ENCODE measurements at regions not wholly inside any gene's neighbourhood (a gene's known extent, or its start where the extent isn't known, plus 50 kb on each side); places are given as distances from the start of the nearest gene placed in this dataset.

- no peaks in the 10 kb centered on the region for H3K9me3 ChIP-seq
- no peak for TF ChIP-seq CTCF (IDR thresholded peaks at IDR 0.05)
- H3K27ac ChIP-seq = no peak overlapping the region
- no peaks in the 10 kb centered on the region for H3K27me3 ChIP-seq
- no peak overlapping the region for H3K4me3 ChIP-seq
- no peak for DNase-seq (ENCODE audit: low spot score)
- H3K36me3 ChIP-seq = no peaks in the 10 kb centered on the region
- H3K4me1 ChIP-seq = no peaks in the 10 kb centered on the region
Observed at GRCh38 chr12:19904819-19905218, 463.5 kb upstream of the PDE3A start.

GRCh38 chr12:19908830-19909229, 459.5 kb upstream of the PDE3A start:
- no peak for TF ChIP-seq CTCF (IDR thresholded peaks at IDR 0.05)
- no peak overlapping the region for H3K27ac ChIP-seq
- no peak overlapping the region for H3K4me3 ChIP-seq

GRCh38 chr12:19909418-19909817, 458.9 kb upstream of the PDE3A start:
- no peak for DNase-seq (ENCODE audit: low spot score)
- TF ChIP-seq CTCF (IDR thresholded peaks at IDR 0.05) = no peak
- Histone ChIP-seq H3K36me3 (no peaks in the 10 kb centered on the region), H3K4me1 (no peaks in the 10 kb centered on the region), H3K27ac (no peak overlapping the region), H3K4me3 (no peak overlapping the region), H3K9me3 (no peaks in the 10 kb centered on the region), H3K27me3 (no peaks in the 10 kb centered on the region)

More at GRCh38 chr12:19908830-19909229, 459.5 kb upstream of the PDE3A start:
- H3K27me3 ChIP-seq = no peaks in the 10 kb centered on the region
- no peaks in the 10 kb centered on the region for H3K9me3 ChIP-seq
- DNase-seq (ENCODE audit: low spot score) = no peak
- no peaks in the 10 kb centered on the region for H3K4me1 ChIP-seq
- no peaks in the 10 kb centered on the region for H3K36me3 ChIP-seq

GRCh38 chr12:19910681-19911080, 457.7 kb upstream of the PDE3A start:
- no peak for TF ChIP-seq CTCF (IDR thresholded peaks at IDR 0.05)
- Histone ChIP-seq H3K9me3 (no peaks in the 10 kb centered on the region), H3K4me1 (peaks cover 0 to 7% of the 10 kb centered on the region in 2 donors), H3K4me3 (no peak overlapping the region), H3K36me3 (no peaks in the 10 kb centered on the region), H3K27me3 (no peaks in the 10 kb centered on the region), H3K27ac (no peak overlapping the region)
- no peak for DNase-seq (ENCODE audit: low spot score)

GRCh38 chr12:19912991-19913390, 455.3 kb upstream of the PDE3A start:
- H3K27me3 ChIP-seq = no peaks in the 10 kb centered on the region
- no peaks in the 10 kb centered on the region for H3K9me3 ChIP-seq
- H3K36me3 ChIP-seq = no peaks in the 10 kb centered on the region
- DNase-seq (ENCODE audit: low spot score) = no peak
- no peak overlapping the region for H3K4me3 ChIP-seq
- no peak for TF ChIP-seq CTCF (IDR thresholded peaks at IDR 0.05)
- no peak overlapping the region for H3K27ac ChIP-seq
- peaks cover 0 to 13% of the 10 kb centered on the region in 2 donors for H3K4me1 ChIP-seq

DNA sequence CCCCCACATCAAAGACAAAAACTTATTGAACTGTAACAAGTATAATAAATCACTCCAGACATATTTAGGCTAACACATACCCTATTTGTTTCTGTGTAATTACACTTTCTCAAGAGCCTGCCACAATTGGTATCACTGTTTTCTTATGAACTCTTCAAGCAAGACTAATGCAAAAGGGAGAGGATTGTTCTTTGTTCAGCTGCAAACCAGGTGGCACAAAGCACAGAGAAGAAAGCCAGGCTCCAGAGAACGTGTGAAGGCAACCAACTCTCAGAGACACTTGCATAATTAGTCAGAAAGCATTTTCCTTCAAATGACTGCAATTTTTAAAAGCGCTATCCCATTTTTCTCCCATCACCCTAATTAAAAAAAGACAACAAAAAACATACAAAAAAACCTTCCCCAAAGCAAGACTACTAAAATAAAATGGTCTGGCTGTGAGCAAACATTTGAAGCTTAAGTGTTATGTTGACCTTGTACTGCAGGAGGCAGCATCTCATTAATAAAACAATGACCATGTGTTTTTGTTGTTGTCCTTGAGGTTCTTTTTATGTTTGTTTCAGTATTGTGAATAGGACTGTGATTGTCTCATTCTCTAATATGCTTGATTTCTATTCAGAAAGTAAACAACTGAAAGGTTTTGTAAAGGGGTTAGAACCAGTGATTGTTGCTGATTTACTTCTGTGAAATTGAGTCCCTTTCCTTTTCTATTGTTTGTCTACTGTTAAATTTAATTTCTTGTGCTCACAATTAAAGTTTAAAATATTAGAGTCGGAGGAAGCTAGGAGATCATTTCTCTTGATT, 452.7 kb upstream of the PDE3A start:
- H3K27ac ChIP-seq = peak overlapping the region in 1 of 2 donors; percentile 8
- no peaks in the 10 kb centered on the region for H3K36me3 ChIP-seq
- H3K4me1 ChIP-seq = peaks cover 0 to 13% of the 10 kb centered on the region in 2 donors
- DNase-seq (ENCODE audit: low spot score) = no peak
- no peaks in the 10 kb centered on the region for H3K27me3 ChIP-seq
- peak; percentile 47 to 70 for TF ChIP-seq CTCF (IDR thresholded peaks at IDR 0.05)
- no peak overlapping the region for H3K4me3 ChIP-seq
- no peaks in the 10 kb centered on the region for H3K9me3 ChIP-seq
